H9 (cell line): ENCODE measurements at regions not wholly inside any gene's neighbourhood (a gene's known extent, or its start where the extent isn't known, plus 50 kb on each side); places are given as distances from the start of the nearest gene placed in this dataset.

Source experiments
- DNase-seq: peaks from one replicate; pipeline ENCODE4 v3.0.0-alpha.2; 2017
- H2AFZ ChIP-seq: one replicate; pipeline ENCODE4 v1.6.1; 2013; ENCODE audit warnings: mild to moderate bottlenecking, low read length, control low read depth, moderate library complexity
- H2AK5ac ChIP-seq: 2 replicates; pipeline ENCODE4 v1.6.1; 2013; ENCODE audit warnings: low read length, control low read depth, mixed read lengths; ENCODE audit not compliant: insufficient read length
- H2BK120ac ChIP-seq: one replicate; pipeline ENCODE4 v1.6.1; 2013; ENCODE audit warnings: low read depth, mild to moderate bottlenecking, low read length, control low read depth, inconsistent platforms; ENCODE audit not compliant: poor library complexity, severe bottlenecking
- H2BK12ac ChIP-seq: 2 replicates; pipeline ENCODE4 v1.6.1; 2013; ENCODE audit warnings: low read length, control low read depth, mixed read lengths, low read depth; ENCODE audit not compliant: insufficient read length
- H2BK15ac ChIP-seq: 2 replicates; pipeline ENCODE4 v1.6.1; 2013; ENCODE audit warnings: low read depth, low read length, control low read depth
- H2BK20ac ChIP-seq: one replicate; pipeline ENCODE4 v1.6.1; 2013; ENCODE audit warnings: low read depth, mild to moderate bottlenecking, low read length, control low read depth, inconsistent platforms; ENCODE audit not compliant: poor library complexity, severe bottlenecking
- H2BK5ac ChIP-seq: 2 replicates; pipeline ENCODE4 v1.6.1; 2013; ENCODE audit warnings: low read length, control low read depth, mixed read lengths; ENCODE audit not compliant: insufficient read length
- H3K14ac ChIP-seq: 2 replicates; pipeline ENCODE4 v1.6.1; 2013; ENCODE audit warnings: low read length, control low read depth; ENCODE audit not compliant: insufficient read depth
- H3K18ac ChIP-seq: 2 replicates; pipeline ENCODE4 v1.6.1; 2013; ENCODE audit warnings: low read depth, mild to moderate bottlenecking, mixed read lengths, low read length, control low read depth; ENCODE audit not compliant: insufficient read length
- H3K23ac ChIP-seq: 2 replicates; pipeline ENCODE4 v1.6.1; 2013; ENCODE audit warnings: low read length, control low read depth, mixed read lengths, low read depth; ENCODE audit not compliant: insufficient read length
- H3K23me2 ChIP-seq: 2 replicates; pipeline ENCODE4 v1.6.1; 2013; ENCODE audit warnings: low read depth, mild to moderate bottlenecking, mixed read lengths, low read length, control low read depth; ENCODE audit not compliant: insufficient read length, poor library complexity, severe bottlenecking
- H3K27ac ChIP-seq: 2 replicates; pipeline ENCODE4 v1.5.1; 2013; ENCODE audit warnings: low read length, control low read depth, mixed read lengths, low read depth; ENCODE audit not compliant: insufficient read length
- H3K27me3 ChIP-seq: 2 replicates; pipeline ENCODE4 v1.6.1; 2013; ENCODE audit warnings: low read length, control low read depth, inconsistent platforms; ENCODE audit not compliant: insufficient read depth
- H3K4ac ChIP-seq: 2 replicates; pipeline ENCODE4 v1.6.1; 2013; ENCODE audit warnings: low read depth, mild to moderate bottlenecking, control low read depth, inconsistent platforms, low read length, moderate library complexity
- H3K4me1 ChIP-seq: 2 replicates; pipeline ENCODE4 v1.6.1; 2013; ENCODE audit warnings: low read length, control low read depth, inconsistent platforms; ENCODE audit not compliant: insufficient read depth
- H3K4me2 ChIP-seq: 2 replicates; pipeline ENCODE4 v1.6.1; 2013; ENCODE audit warnings: low read length, control low read depth, mixed read lengths; ENCODE audit not compliant: insufficient read length, insufficient read depth
- H3K56ac ChIP-seq: 2 replicates; pipeline ENCODE4 v1.6.1; 2013; ENCODE audit warnings: low read depth, mild to moderate bottlenecking, mixed read lengths, low read length, control low read depth; ENCODE audit not compliant: insufficient read length
- H3K79me1 ChIP-seq: 2 replicates; pipeline ENCODE4 v1.6.1; 2013; ENCODE audit warnings: low read depth, mild to moderate bottlenecking, moderate library complexity, low read length, control low read depth, inconsistent platforms; ENCODE audit not compliant: insufficient read depth, poor library complexity, severe bottlenecking
- H3K79me2 ChIP-seq: 2 replicates; pipeline ENCODE4 v1.6.1; 2013; ENCODE audit warnings: low read length, control low read depth, inconsistent platforms; ENCODE audit not compliant: insufficient read depth
- H3K9ac ChIP-seq: 2 replicates; pipeline ENCODE4 v1.6.1; 2013; ENCODE audit warnings: low read length, control low read depth, mixed read lengths; ENCODE audit not compliant: insufficient read length; ENCODE audit errors: extremely low read depth
- H3K9me3 ChIP-seq: one replicate; pipeline ENCODE4 v1.6.1; 2013; ENCODE audit warnings: low read depth, low read length, inconsistent platforms; ENCODE audit not compliant: control insufficient read depth
- H3T11ph ChIP-seq: one replicate; pipeline ENCODE4 v1.6.1; 2013; ENCODE audit warnings: mild to moderate bottlenecking, low read length, control low read depth, inconsistent platforms
- H4K20me1 ChIP-seq: one replicate; pipeline ENCODE4 v1.6.1; 2013; ENCODE audit not compliant: control insufficient read depth, insufficient read length, insufficient read depth
- H4K5ac ChIP-seq: 2 replicates; pipeline ENCODE4 v1.6.1; 2013; ENCODE audit warnings: low read depth, mild to moderate bottlenecking, mixed read lengths, low read length, control low read depth; ENCODE audit not compliant: insufficient read length
- H4K8ac ChIP-seq: replicated peaks from 2 replicates; pipeline ENCODE4 v1.6.1; 2013; ENCODE audit warnings: low read length, control low read depth, mixed read lengths, low read depth; ENCODE audit not compliant: insufficient read length
- H4K91ac ChIP-seq: 2 replicates; pipeline ENCODE4 v1.6.1; 2013; ENCODE audit warnings: low read depth, mild to moderate bottlenecking, moderate library complexity, mixed read lengths, low read length, control low read depth; ENCODE audit not compliant: insufficient read length
- H3K27ac Mint-ChIP-seq, 3 experiments: 2 replicates in 2 of 3; 3 replicates in 1 of 3; pipeline ENCODE4 v1.8.0; 2020 to 2021; ENCODE audit warnings: mixed read lengths in 3 of 3, mild to moderate bottlenecking in 1 of 3, moderate library complexity in 1 of 3
- H3K27me3 Mint-ChIP-seq: 2 replicates; pipeline ENCODE4 v1.8.0; 2021; ENCODE audit warnings: low read depth, mild to moderate bottlenecking, moderate library complexity, mixed read lengths
- H3K36me3 Mint-ChIP-seq, 3 experiments: 2 replicates in 2 of 3; 3 replicates in 1 of 3; pipeline ENCODE4 v1.8.0; 2020 to 2021; ENCODE audit warnings: low read depth in 3 of 3, mixed read lengths in 3 of 3; ENCODE audit not compliant: insufficient read depth in 1 of 3
- H3K4me1 Mint-ChIP-seq, 2 experiments: 2 replicates each; pipeline ENCODE4 v1.8.0; 2020; ENCODE audit warnings: mixed read lengths in 2 of 2
- H3K4me3 Mint-ChIP-seq, 2 experiments: 2 replicates in 1 of 2; 3 replicates in 1 of 2; pipeline ENCODE4 v1.8.0; 2020 to 2021; ENCODE audit warnings: mild to moderate bottlenecking in 2 of 2, mixed read lengths in 2 of 2, moderate library complexity in 1 of 2
- H3K9me3 Mint-ChIP-seq, 2 experiments: 2 replicates in 1 of 2; 3 replicates in 1 of 2; pipeline ENCODE4 v1.8.0; 2020; ENCODE audit warnings: mild to moderate bottlenecking in 2 of 2, mixed read lengths in 2 of 2, moderate library complexity in 1 of 2
- CTCF ChIP-seq: fragments of 200-600 bp; sonication (generic); conservative IDR thresholded peaks from 3 replicates; pipeline ENCODE4 v1.8.0; 2021; ENCODE audit warnings: antibody characterized with exemption, mild to moderate bottlenecking
- WGBS: extraction: QIAGEN DNeasy Blood & Tissue Kit; methylation state at CpG from one replicate; pipeline ENCODE4 v1.1.7; 2013; ENCODE audit warnings: missing lambda C conversion rate, low lambda C conversion rate, mixed read lengths; ENCODE audit not compliant: insufficient read length; ENCODE audit errors: extremely low coverage; 5-methylcytosine and 5-hydroxymethylcytosine counted together

GRCh38 chr14:61152851-61153364, 128.2 kb downstream of the TMEM30B start:
- Histone ChIP-seq H3K79me1 (no peaks in the 10 kb centered on the region), H3K14ac (no peak overlapping the region), H2BK12ac (no peak overlapping the region), H4K5ac (no peak overlapping the region), H3K4me1 (peaks cover 13% of the 10 kb centered on the region), H3K9ac (no peak overlapping the region), H2BK15ac (no peak overlapping the region), H2AK5ac (no peak overlapping the region), H4K8ac (no peak overlapping the region), H3K23me2 (no peaks in the 10 kb centered on the region), H4K20me1 (no peaks in the 10 kb centered on the region), H3K9me3 (no peaks in the 10 kb centered on the region), H3T11ph (no peak overlapping the region), H3K27ac (no peak overlapping the region), H3K27me3 (no peaks in the 10 kb centered on the region), H3K23ac (no peak overlapping the region), H4K91ac (no peak overlapping the region), H3K4me2 (no peak overlapping the region), H3K56ac (no peak overlapping the region), H3K79me2 (no peaks in the 10 kb centered on the region), H2BK20ac (no peak overlapping the region), H2BK5ac (no peak overlapping the region), H3K18ac (peak overlapping the region; percentile 49), H3K4ac (no peak overlapping the region), H2BK120ac (no peak overlapping the region), H2AFZ (no peak overlapping the region)
- Mint-ChIP-seq H3K9me3 (peaks cover 0 to 3% of the 10 kb centered on the region in 2 experiments; a peak in 1 of 5 replicates), H3K36me3 (peaks cover 0 to 3% (median 0%) of the 10 kb centered on the region in 3 experiments; a peak in 1 of 7 replicates), H3K4me1 (peaks cover 16 to 25% of the 10 kb centered on the region in 2 experiments), H3K27ac (peak overlapping the region in 1 of 3 experiments; percentile 9; a peak in 1 of 7 replicates), H3K27me3 (no peaks in the 10 kb centered on the region; the same call in 1 of the 2 replicates), H3K4me3 (no peak overlapping the region)
- no peak for DNase-seq
- WGBS = no CpG with 5 or more reads among the region's 3 CpGs
- no peak for TF ChIP-seq CTCF
